ENCODE measurements at regions not wholly inside any gene's neighbourhood (a gene's known extent, or its start where the extent isn't known, plus 50 kb on each side); places are given as distances from the start of the nearest gene placed in this dataset.

DNA sequence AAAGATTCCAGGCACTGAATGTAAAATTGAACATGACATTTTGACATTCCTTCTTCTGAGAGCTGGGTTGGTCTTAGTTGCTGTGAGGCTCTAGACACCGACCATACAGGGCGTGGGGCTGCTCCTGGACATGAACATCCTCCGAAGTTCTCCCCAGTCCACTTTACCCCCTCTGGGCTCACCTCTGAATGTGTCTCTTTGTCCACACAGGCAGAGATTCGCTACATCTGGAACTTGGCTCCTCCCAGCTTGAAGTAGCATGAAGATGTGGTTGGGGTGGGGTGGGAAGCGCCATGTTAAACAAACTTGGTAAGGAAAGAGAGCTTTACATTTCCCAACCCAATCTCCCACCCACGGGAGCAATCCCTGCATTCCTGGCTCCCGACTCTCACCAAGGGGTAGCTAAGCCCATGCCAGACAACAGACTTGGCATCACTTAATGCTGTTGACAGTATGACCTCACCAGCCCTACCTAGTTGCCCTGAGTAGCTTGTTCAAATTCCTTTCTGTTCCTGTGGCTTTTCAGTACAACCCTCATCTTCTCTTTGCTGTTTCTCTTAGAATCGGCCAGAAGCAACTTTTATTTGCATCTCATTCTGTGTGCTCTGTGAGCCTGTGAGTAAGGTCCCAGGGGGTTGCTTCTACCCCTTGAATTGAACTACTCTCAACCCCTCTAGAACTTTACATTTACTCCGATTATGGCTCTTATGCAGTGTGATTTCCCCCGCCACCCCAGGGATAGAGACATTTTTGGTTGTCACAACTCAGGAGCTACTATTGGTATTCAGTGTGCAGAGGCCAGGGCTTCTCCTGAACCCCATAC is 211.4 kb downstream of the SEC23IP start:
- no peak for TF ChIP-seq ARNT (IDR thresholded peaks at IDR 0.05)
- no peak for TF ChIP-seq LARP7 (IDR thresholded peaks at IDR 0.05)
- TF ChIP-seq CTCFL (IDR thresholded peaks at IDR 0.05; ENCODE audit: borderline replicate concordance, insufficient read depth, low read depth, low read length, poor library complexity, severe bottlenecking), result no peak
- TF ChIP-seq ZNF124 (CRISPR knock-in tag; IDR thresholded peaks at IDR 0.05), result no peak
- no peak for TF ChIP-seq RFX7 (CRISPR knock-in tag; IDR thresholded peaks at IDR 0.05)
- TF ChIP-seq ZBTB1 (CRISPR knock-in tag; IDR thresholded peaks at IDR 0.05; ENCODE audit: borderline replicate concordance, low read depth), result no peak
- TF ChIP-seq HOMEZ (CRISPR knock-in tag; IDR thresholded peaks at IDR 0.05), result no peak
- no peak for TF ChIP-seq ZNF282 (CRISPR knock-in tag; IDR thresholded peaks at IDR 0.05)
- no peak for TF ChIP-seq HNRNPL (IDR thresholded peaks at IDR 0.05; ENCODE audit: low read depth, low read length)
- no peak for TF ChIP-seq EWSR1 (IDR thresholded peaks at IDR 0.05; ENCODE audit: borderline replicate concordance, low read depth, partially characterized antibody)
- TF ChIP-seq ASH1L (IDR thresholded peaks at IDR 0.05; ENCODE audit: borderline replicate concordance, low read depth, partially characterized antibody), result no peak
- TF ChIP-seq ZBTB26 (CRISPR knock-in tag; IDR thresholded peaks at IDR 0.05), result no peak
- intact Hi-C loops (cut with micrococcal nuclease), result no loop called here
- BruUV-seq (replicated peaks), result no TSS peak
- Histone ChIP-seq H3K9me3 (replicated peaks; ENCODE audit: control insufficient read depth, insufficient read depth, low read depth, low read length) (no peaks in the 10 kb centered on the region), H3K79me2 (ENCODE audit: control insufficient read depth, insufficient read depth, low read length) (no peaks in the 10 kb centered on the region), H3K4me3 (no peak overlapping the region), H2AFZ (ENCODE audit: low read depth, low read length) (no peak overlapping the region), H3K9ac (ENCODE audit: insufficient read depth in 1 of 2, low read depth in 2 of 2, low read length in 2 of 2) (no peak overlapping the region), H4K20me1 (replicated peaks; ENCODE audit: control insufficient read depth, insufficient read depth, low read length) (no peaks in the 10 kb centered on the region), H3K4me2 (ENCODE audit: insufficient read depth, low read length) (no peak overlapping the region), H3K27me3 (ENCODE audit: control insufficient read depth in 2 of 2, insufficient read depth in 2 of 2, low read length in 2 of 2) (peaks cover 0 to 10% of the 10 kb centered on the region in 2 experiments; a peak in 2 of 5 replicates), H3K4me1 (replicated peaks in 1 of 2; ENCODE audit: control insufficient read depth in 2 of 2, insufficient read depth in 2 of 2, low read length in 2 of 2) (no peaks in the 10 kb centered on the region), H3K27ac (ENCODE audit: extremely low read depth, low read depth, low read length) (no peak overlapping the region), H3K36me3 (ENCODE audit: control insufficient read depth, insufficient read depth, low read length) (no peaks in the 10 kb centered on the region), H3K9me1 (ENCODE audit: control insufficient read depth, insufficient read depth, low read length) (no peaks in the 10 kb centered on the region)
- in situ Hi-C loops (cut with MboI), result no loop called here
- WGBS (ENCODE audit: insufficient coverage, low coverage, missing lambda C conversion rate), result 2% methylated on average over 10 of the region's 10 CpGs
- DNase-seq (ENCODE audit: extremely low read depth in 1 of 4, low spot score in 3 of 4) (no peak), ATAC-seq (no peak), FAIRE-seq (no peak)
- CTCF ChIA-PET (ENCODE audit: low intra/inter-chr PET ratio), result no interaction called here
- POLR2A ChIA-PET, result interaction anchor here (0.8 kb wide), 1 partner anchor 9 kb away, joined by 3 read pairs; no protein-coding TSS in a partner anchor
